NCI-H146 treated with DMSO at 0.1 percent for 48 hours (cell line): ENCODE measurements at regions not wholly inside any gene's neighbourhood (a gene's known extent, or its start where the extent isn't known, plus 50 kb on each side); places are given as distances from the start of the nearest gene placed in this dataset.

Experiments
- DNase-seq: peaks from one replicate; lab custom pipeline; 2025; ENCODE audit not compliant: unreplicated experiment; lab: John Stamatoyannopoulos, UW

DNA sequence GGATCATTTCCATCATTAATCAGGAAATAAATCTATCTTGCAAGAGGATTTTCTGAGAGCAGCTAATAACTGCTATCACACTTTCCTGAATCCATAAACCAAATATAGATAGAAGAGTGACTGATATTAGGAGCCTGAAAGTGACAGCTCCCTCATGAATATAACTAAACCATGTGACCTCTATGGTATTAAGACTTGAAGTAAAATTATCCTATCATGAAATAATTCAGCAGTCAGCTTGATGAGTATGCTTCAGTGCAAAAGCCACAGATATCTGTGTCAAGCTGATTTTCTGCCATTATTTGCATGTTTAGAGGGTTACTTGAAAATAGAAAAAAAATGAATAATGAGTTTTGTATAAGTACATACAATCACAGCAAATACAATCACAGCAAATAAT, 80.1 kb upstream of the PPP1R3A start:
- DNase-seq: no peak

DNA sequence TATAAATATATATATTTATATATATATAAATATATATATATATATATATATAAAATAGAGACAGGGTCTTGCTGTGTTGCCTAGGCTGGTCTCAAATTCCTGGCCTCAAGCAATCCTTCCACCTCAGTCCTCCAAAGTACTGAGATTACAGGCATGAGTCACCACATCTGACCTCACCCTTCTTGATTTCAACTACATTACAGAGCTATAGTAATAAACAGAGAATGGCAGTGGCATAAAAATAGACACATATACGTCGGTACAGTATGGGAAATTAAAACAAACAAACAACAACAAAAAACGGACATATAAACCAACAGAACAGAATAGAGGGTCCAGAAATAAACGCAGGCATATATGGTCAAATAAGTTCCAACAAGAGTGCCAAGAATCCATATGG, 77.6 kb upstream of the PPP1R3A start:
- no peak for DNase-seq

DNA sequence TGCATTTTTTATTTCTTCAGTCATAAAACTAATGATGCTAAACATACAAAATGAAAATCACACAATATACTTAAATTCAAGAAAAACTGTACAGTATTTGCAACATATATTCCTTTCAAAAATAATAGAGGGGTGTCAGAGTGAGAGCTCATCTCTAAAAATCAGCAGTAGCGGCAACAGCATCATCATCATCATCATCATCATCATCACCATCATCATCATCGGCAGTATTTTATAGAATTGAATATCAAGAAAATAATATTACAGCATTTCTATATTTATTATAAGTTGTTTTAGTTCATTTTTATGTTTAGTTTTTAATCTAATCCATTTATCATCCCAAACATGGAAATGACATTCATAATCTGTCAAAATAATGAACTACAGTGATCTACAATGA, 67.4 kb upstream of the PPP1R3A start:
- DNase-seq: no peak

DNA sequence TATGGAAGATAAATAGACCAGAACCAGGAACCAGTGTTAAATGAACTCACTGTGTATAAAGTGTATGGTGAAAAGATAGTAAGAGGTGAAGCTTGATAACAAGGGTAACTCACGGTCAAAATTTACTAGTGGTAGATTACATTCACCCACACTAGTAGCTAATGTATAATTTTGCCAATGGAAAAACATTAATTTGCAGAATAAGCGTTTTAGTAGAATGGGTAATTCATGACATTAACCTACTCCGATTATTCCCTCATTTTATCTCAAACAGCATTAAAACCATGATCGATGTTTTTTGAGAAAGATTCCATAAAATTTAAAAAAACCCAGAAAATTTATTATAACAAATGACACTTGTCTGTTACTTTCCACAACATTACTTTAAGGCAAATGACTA, 57.7 kb upstream of the PPP1R3A start:
- DNase-seq: no peak

DNA sequence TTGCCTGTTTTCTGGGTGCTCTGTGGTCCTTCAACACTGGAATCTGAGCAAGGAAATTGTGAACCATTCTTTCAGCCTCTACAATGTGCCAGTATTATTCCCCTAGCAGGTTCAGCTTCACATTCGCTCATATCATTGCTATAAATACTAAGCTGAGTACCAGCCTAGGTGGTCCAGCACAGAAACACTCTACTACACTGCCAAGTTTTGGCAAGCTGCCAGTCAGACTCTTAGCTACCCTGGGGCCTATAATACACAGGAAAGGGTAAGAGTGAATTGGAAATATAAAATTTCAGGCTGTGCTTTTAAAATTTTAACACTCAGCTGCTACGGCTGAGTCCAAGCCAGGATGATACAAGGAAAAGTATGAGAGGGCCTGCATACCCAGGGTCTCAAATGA, 49.9 kb upstream of the PPP1R3A start:
- DNase-seq: no peak
